Gastrocnemius medialis (tissue), 4 donors: ENCODE measurements at regions not wholly inside any gene's neighbourhood (a gene's known extent, or its start where the extent isn't known, plus 50 kb on each side); places are given as distances from the start of the nearest gene placed in this dataset.

Experiments used
- POLR2A ChIP-seq, 2 donors: fragments of 450-650 bp; IDR thresholded peaks; one replicate each; pipeline ENCODE4 v1.6.1; 2017; ENCODE audit warnings: antibody characterized with exemption in 2 of 2, mild to moderate bottlenecking in 2 of 2, moderate library complexity in 2 of 2
- TF ChIP-seq, protein P1 (sequence below), 5 experiments: fragments of 450-650 bp in 3 of 5; fragments of 200-600 bp in 2 of 5; sonication (generic) in 2 of 5; IDR thresholded peaks in 4 of 5; conservative IDR thresholded peaks in 1 of 5; 1 replicate in 4 of 5; 2 replicates in 1 of 5; pipeline ENCODE4 v1.5.1; 2016 to 2019; ENCODE audit warnings: antibody characterized with exemption in 5 of 5, mild to moderate bottlenecking in 3 of 5, moderate library complexity in 3 of 5

DNA sequence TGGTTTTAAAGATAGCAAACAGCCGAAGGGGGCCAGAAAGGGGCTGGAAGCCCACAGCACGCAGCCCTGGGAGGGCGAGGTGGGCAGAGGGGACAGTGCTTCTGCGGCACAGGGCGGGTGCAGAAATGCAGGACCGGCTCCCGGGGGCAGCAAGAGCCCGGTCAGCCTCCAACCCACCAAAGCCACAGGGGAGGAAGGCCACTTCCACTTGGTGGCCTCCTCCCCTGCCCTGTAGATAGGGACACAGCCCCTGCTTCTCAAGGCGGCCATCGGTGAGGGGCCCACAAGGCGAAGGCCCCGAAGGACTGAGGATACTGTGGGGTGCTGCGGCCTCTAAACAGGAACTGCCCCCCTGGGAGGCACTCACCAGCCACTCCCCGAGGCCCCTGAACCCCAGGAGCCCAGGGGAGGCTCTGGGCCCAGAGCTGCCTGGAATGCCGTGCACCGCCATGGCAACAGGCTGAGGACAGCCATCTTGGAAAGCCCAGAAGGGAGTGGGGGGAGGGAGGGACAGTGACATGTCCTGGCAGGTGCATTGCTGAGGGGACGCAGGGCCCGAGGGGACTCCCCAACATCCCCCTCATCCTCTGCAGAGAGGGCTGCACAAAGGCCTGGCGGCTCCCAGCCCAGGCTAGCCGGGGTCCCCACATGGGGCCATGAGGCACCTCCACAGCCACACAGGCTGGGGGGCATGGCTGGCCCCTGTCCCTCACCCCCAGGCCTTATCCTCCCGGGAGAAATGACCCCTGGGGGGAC, 114.7 kb downstream of the NCOR2 start:
- no peak for TF ChIP-seq POLR2A (IDR thresholded peaks at IDR 0.05)
- TF ChIP-seq, protein P1, sequence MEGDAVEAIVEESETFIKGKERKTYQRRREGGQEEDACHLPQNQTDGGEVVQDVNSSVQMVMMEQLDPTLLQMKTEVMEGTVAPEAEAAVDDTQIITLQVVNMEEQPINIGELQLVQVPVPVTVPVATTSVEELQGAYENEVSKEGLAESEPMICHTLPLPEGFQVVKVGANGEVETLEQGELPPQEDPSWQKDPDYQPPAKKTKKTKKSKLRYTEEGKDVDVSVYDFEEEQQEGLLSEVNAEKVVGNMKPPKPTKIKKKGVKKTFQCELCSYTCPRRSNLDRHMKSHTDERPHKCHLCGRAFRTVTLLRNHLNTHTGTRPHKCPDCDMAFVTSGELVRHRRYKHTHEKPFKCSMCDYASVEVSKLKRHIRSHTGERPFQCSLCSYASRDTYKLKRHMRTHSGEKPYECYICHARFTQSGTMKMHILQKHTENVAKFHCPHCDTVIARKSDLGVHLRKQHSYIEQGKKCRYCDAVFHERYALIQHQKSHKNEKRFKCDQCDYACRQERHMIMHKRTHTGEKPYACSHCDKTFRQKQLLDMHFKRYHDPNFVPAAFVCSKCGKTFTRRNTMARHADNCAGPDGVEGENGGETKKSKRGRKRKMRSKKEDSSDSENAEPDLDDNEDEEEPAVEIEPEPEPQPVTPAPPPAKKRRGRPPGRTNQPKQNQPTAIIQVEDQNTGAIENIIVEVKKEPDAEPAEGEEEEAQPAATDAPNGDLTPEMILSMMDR (IDR thresholded peaks at IDR 0.05 in 4 of 5, conservative IDR thresholded peaks at IDR 0.05 in 1 of 5) = no peak
